ENCODE measurements at regions not wholly inside any gene's neighbourhood (a gene's known extent, or its start where the extent isn't known, plus 50 kb on each side); places are given as distances from the start of the nearest gene placed in this dataset.

- DNase-seq (ENCODE audit: low read depth, low spot score), result peak; percentile 65
- no peaks in the 10 kb centered on the region for H3K9me3 ChIP-seq (replicated peaks; ENCODE audit: control insufficient read depth, insufficient read depth, low read length)
- dilution Hi-C loops (cut with MboI; ENCODE audit: extremely low pct_ligation_motif_present, low sequenced_read_pairs), result no loop called here
- peaks cover 24% of the 10 kb centered on the region for H3K4me1 ChIP-seq (ENCODE audit: control insufficient read depth, extremely low read depth, insufficient read depth, low read length)
- no peaks in the 10 kb centered on the region for H3K36me3 ChIP-seq (ENCODE audit: control insufficient read depth in 2 of 2, extremely low read depth in 1 of 2, insufficient read depth in 2 of 2, low read length in 2 of 2)
- peak overlapping the region; percentile 63 for H2AFZ ChIP-seq (ENCODE audit: low read depth, low read length)
- POLR2A ChIA-PET, result interaction anchor here (1.2 kb wide), 1 partner anchor 21 kb away, joined by 4 read pairs; no protein-coding TSS in a partner anchor
- no peaks in the 10 kb centered on the region for H3K9me1 ChIP-seq (replicated peaks; ENCODE audit: control insufficient read depth, extremely low read depth, insufficient read depth, low read length)
- H3K9ac ChIP-seq (replicated peaks; ENCODE audit: extremely low read depth, insufficient read depth, low read length), result peak overlapping the region; percentile 81
- CTCF ChIA-PET, result interaction anchor here (0.9 to 3.0 kb wide), 9 partner anchors 10 to 110 kb away, joined by 3 to 16 read pairs (median 4); no protein-coding TSS in a partner anchor
- peak overlapping the region; percentile 94 for H3K27ac ChIP-seq (ENCODE audit: insufficient read depth, low read depth, low read length)
- peak overlapping the region; percentile 73 for H3K4me2 ChIP-seq (ENCODE audit: insufficient read depth, low read length)
- BruUV-seq (replicated peaks), result no TSS peak
- H4K20me1 ChIP-seq (replicated peaks; ENCODE audit: control insufficient read depth, extremely low read depth, insufficient read depth, low read length), result no peaks in the 10 kb centered on the region
- no peaks in the 10 kb centered on the region for H3K27me3 ChIP-seq (ENCODE audit: control insufficient read depth in 2 of 2, insufficient read depth in 2 of 2, low read length in 2 of 2)
- H3K79me2 ChIP-seq (ENCODE audit: control insufficient read depth, insufficient read depth, low read length), result no peaks in the 10 kb centered on the region
- FAIRE-seq, result peak; percentile 82
- TF ChIP-seq EZH2 (IDR thresholded peaks at IDR 0.05; ENCODE audit: borderline replicate concordance, low read depth, low read length, severe bottlenecking) (no peak), JUN (IDR thresholded peaks at IDR 0.05; ENCODE audit: borderline replicate concordance, insufficient read depth, insufficient read length, low read depth) (peak; percentile 27)
- intact Hi-C loops (cut with micrococcal nuclease), result loop anchor here (1.0 kb wide), 1 partner anchor 110 kb away; no protein-coding TSS in a partner anchor
- no peak overlapping the region for H3K4me3 ChIP-seq (replicated peaks in 1 of 3; ENCODE audit: insufficient read depth in 1 of 3, low read depth in 1 of 3, low read length in 3 of 3)
These were observed 83.3 kb upstream of the PICALM start for GRCh38 chr11:86152006-86152862.

DNA sequence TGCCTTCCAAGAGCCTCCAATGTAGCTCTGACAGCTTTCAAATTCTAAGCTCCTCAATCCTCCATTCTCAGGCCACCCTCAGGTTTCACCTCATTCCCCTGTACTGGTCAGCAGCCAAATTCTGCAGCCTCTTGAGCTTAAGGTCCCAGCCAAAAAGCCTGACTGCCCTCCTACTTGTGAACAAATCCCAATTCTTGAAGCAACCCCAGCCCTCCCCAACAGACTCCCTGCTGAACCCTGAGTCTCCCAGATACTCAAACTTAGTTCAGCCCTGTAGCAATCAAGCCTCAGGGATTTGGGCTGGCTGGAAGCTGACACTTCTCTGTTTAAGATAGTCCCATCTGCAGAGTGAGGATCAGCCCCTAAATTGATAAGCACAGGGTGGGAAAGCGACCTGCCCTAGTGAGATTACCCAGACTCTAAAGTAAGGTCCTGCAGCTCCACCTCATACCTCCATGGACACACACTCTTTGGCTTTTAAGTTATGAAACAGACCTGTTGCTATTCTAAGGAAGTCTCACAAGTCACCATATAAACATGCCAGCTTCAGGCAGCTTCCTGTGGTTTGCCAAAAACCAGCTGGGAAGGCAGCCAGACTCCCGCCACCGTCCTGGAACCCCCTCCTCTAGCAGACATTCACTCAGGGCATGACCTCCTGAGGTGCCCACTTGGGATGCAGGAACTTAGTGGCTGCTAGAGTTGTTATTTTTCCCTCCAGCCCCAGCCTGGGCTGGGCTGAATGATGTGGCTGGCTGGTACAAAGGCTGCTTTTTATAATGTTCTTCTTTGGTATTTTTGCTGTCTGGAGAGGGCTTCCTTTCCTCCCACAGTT is 82.5 kb upstream of the PICALM start:
- TF ChIP-seq CTCF (IDR thresholded peaks at IDR 0.05; ENCODE audit: extremely low read depth in 1 of 2, insufficient read depth in 1 of 2, low read depth in 1 of 2, low read length in 2 of 2) (no peak), POLR2A (IDR thresholded peaks at IDR 0.05; ENCODE audit: low read depth, low read length) (no peak), JUN (IDR thresholded peaks at IDR 0.05; ENCODE audit: borderline replicate concordance, insufficient read depth, insufficient read length, low read depth) (no peak), EZH2 (IDR thresholded peaks at IDR 0.05; ENCODE audit: borderline replicate concordance, low read depth, low read length, severe bottlenecking) (no peak), POLR2AphosphoS5 (IDR thresholded peaks at IDR 0.05; ENCODE audit: insufficient read depth, low read depth, low read length) (peak; percentile 83)
- TF ChIP-seq, protein P1, sequence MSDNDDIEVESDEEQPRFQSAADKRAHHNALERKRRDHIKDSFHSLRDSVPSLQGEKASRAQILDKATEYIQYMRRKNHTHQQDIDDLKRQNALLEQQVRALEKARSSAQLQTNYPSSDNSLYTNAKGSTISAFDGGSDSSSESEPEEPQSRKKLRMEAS (IDR thresholded peaks at IDR 0.05; ENCODE audit: insufficient read depth, insufficient read length), result no peak
- H4K20me1 ChIP-seq (replicated peaks; ENCODE audit: control insufficient read depth, extremely low read depth, insufficient read depth, low read length), result no peaks in the 10 kb centered on the region
- intact Hi-C loops (cut with micrococcal nuclease) (loop anchor here (1.0 kb wide), 3 partner anchors 23 to 109 kb away; partner anchors contain the start of gene PICALM), dilution Hi-C loops (cut with MboI; ENCODE audit: extremely low pct_ligation_motif_present, low sequenced_read_pairs) (no loop called here)
- BruUV-seq (replicated peaks), result no TSS peak
- H2AFZ ChIP-seq (ENCODE audit: low read depth, low read length), result peak overlapping the region; percentile 63
- CTCF ChIA-PET, result interaction anchor here (0.7 to 3.0 kb wide), 9 partner anchors 9 to 131 kb away, joined by 3 to 16 read pairs (median 4); no protein-coding TSS in a partner anchor
- H3K27me3 ChIP-seq (ENCODE audit: control insufficient read depth in 2 of 2, insufficient read depth in 2 of 2, low read length in 2 of 2), result no peaks in the 10 kb centered on the region
- H3K4me3 ChIP-seq (replicated peaks in 1 of 3; ENCODE audit: insufficient read depth in 1 of 3, low read depth in 1 of 3, low read length in 3 of 3), result no peak overlapping the region
- DNase-seq (ENCODE audit: low read depth, low spot score), result peak; percentile 68
- H3K9me3 ChIP-seq (replicated peaks; ENCODE audit: control insufficient read depth, insufficient read depth, low read length), result no peaks in the 10 kb centered on the region
- H3K27ac ChIP-seq (ENCODE audit: insufficient read depth, low read depth, low read length), result peak overlapping the region; percentile 94
- peaks cover 24% of the 10 kb centered on the region for H3K4me1 ChIP-seq (ENCODE audit: control insufficient read depth, extremely low read depth, insufficient read depth, low read length)
- POLR2A ChIA-PET, result interaction anchor here (1.2 kb wide), 1 partner anchor 22 kb away, joined by 4 read pairs; no protein-coding TSS in a partner anchor
- H3K79me2 ChIP-seq (ENCODE audit: control insufficient read depth, insufficient read depth, low read length), result no peaks in the 10 kb centered on the region
- no peaks in the 10 kb centered on the region for H3K36me3 ChIP-seq (ENCODE audit: control insufficient read depth in 2 of 2, extremely low read depth in 1 of 2, insufficient read depth in 2 of 2, low read length in 2 of 2)
- peak overlapping the region; percentile 81 for H3K9ac ChIP-seq (replicated peaks; ENCODE audit: extremely low read depth, insufficient read depth, low read length)
- H3K9me1 ChIP-seq (replicated peaks; ENCODE audit: control insufficient read depth, extremely low read depth, insufficient read depth, low read length), result no peaks in the 10 kb centered on the region
- H3K4me2 ChIP-seq (ENCODE audit: insufficient read depth, low read length), result peak overlapping the region; percentile 73
- peak; percentile 90 for FAIRE-seq

Data from endothelial cell of umbilical vein (primary cell).